Fibroblast of skin of right biceps (primary cell): ENCODE measurements at regions not wholly inside any gene's neighbourhood (a gene's known extent, or its start where the extent isn't known, plus 50 kb on each side); places are given as distances from the start of the nearest gene placed in this dataset.

ENCODE experiments used
- DNase-seq: peaks from one replicate; pipeline ENCODE4 v3.0.0-alpha.2; 2013

GRCh38 chr15:66615846-66616245, 50.0 kb upstream of the LCTL start:
- DNase-seq, result no peak

GRCh38 chr15:66617137-66618090, 51.6 kb upstream of the LCTL start:
- DNase-seq, result peak; percentile 76

GRCh38 chr15:66619152-66619903, 53.5 kb upstream of the LCTL start:
- DNase-seq, result peak; percentile 67

GRCh38 chr15:66620341-66620740, 54.5 kb upstream of the LCTL start:
- no peak for DNase-seq

- DNase-seq, result no peak
Observed at GRCh38 chr15:66620744-66621344, 55.0 kb upstream of the LCTL start.

GRCh38 chr15:66621491-66622467, 56.0 kb upstream of the LCTL start:
- DNase-seq, result peak; percentile 58

- DNase-seq, result peak; percentile 19
Observed at GRCh38 chr15:66622591-66623022, 56.8 kb upstream of the LCTL start.

- peak; percentile 26 for DNase-seq
Observed at GRCh38 chr15:66623801-66624453, 58.1 kb upstream of the LCTL start.

GRCh38 chr15:66625531-66625930, 59.7 kb upstream of the LCTL start:
- DNase-seq, result no peak

GRCh38 chr15:66625974-66626373, 60.2 kb upstream of the LCTL start:
- no peak for DNase-seq

GRCh38 chr15:66628976-66629723, 63.4 kb upstream of the LCTL start:
- no peak for DNase-seq

GRCh38 chr15:66629817-66630576, 64.2 kb upstream of the LCTL start:
- no peak for DNase-seq

GRCh38 chr15:66630801-66631351, 65.1 kb upstream of the LCTL start:
- no peak for DNase-seq

GRCh38 chr15:66631616-66632263, 65.9 kb upstream of the LCTL start:
- peak; percentile 22 for DNase-seq

- no peak for DNase-seq
Observed at GRCh38 chr15:66633041-66633937, 67.5 kb upstream of the LCTL start.

- no peak for DNase-seq
Observed at GRCh38 chr15:66633938-66634250, 68.1 kb upstream of the LCTL start.

- DNase-seq, result no peak
Observed at GRCh38 chr15:66634540-66634939, 67.5 kb upstream of the SMAD6 start.

- DNase-seq, result no peak
Observed at GRCh38 chr15:66635006-66635405, 67.0 kb upstream of the SMAD6 start.
